ENCODE measurements at regions not wholly inside any gene's neighbourhood (a gene's known extent, or its start where the extent isn't known, plus 50 kb on each side); places are given as distances from the start of the nearest gene placed in this dataset.

DNA sequence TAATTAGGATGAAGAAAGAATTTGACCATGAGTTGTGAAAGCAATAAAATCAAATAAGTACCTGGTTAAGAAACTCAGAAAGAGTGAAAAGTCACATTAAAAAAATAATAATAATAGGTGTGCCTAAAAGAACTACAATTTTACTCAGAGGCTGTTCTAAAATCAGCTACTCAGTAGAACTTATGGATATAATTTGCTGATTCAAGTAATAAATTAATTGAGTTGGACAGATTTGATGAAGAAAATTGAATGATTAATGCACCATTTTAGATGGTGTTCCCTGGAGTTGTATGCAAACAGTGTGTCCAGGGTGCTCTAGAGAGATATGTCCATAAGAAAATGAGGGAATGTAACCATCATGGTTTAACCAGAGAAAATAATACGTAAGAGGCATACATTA is 2852.5 kb downstream of the PCDH9 start:
- in situ Hi-C loops (cut with MboI) (no loop called here), intact Hi-C loops (cut with micrococcal nuclease; ENCODE audit: unreplicated experiment) (no loop called here)
- WGBS (ENCODE audit: insufficient coverage, insufficient replicate concordance, low lambda C conversion rate, missing lambda C conversion rate), result 0% methylated on average over 1 of the region's 1 CpG
- SMC1A ChIA-PET (ENCODE audit: uncharacterized antibody, unreplicated experiment), result no interaction called here
- FAIRE-seq (no peak), DNase-seq (ENCODE audit: low read depth, low spot score) (no peak), ATAC-seq (no peak)
- H3K27me3 ChIP-seq (replicated peaks in 1 of 2; ENCODE audit: control insufficient read depth in 2 of 2, insufficient read depth in 2 of 2, low read length in 1 of 2), result no peaks in the 10 kb centered on the region
- RAD21 ChIA-PET (ENCODE audit: unreplicated experiment), result no interaction called here
- no peak overlapping the region for H3K9ac ChIP-seq (ENCODE audit: control insufficient read depth, insufficient read depth, low read length)
- no peaks in the 10 kb centered on the region for H4K20me1 ChIP-seq (ENCODE audit: control insufficient read depth, insufficient read depth)
- BruUV-seq (replicated peaks), result no TSS peak
- TF ChIP-seq, protein P1, sequence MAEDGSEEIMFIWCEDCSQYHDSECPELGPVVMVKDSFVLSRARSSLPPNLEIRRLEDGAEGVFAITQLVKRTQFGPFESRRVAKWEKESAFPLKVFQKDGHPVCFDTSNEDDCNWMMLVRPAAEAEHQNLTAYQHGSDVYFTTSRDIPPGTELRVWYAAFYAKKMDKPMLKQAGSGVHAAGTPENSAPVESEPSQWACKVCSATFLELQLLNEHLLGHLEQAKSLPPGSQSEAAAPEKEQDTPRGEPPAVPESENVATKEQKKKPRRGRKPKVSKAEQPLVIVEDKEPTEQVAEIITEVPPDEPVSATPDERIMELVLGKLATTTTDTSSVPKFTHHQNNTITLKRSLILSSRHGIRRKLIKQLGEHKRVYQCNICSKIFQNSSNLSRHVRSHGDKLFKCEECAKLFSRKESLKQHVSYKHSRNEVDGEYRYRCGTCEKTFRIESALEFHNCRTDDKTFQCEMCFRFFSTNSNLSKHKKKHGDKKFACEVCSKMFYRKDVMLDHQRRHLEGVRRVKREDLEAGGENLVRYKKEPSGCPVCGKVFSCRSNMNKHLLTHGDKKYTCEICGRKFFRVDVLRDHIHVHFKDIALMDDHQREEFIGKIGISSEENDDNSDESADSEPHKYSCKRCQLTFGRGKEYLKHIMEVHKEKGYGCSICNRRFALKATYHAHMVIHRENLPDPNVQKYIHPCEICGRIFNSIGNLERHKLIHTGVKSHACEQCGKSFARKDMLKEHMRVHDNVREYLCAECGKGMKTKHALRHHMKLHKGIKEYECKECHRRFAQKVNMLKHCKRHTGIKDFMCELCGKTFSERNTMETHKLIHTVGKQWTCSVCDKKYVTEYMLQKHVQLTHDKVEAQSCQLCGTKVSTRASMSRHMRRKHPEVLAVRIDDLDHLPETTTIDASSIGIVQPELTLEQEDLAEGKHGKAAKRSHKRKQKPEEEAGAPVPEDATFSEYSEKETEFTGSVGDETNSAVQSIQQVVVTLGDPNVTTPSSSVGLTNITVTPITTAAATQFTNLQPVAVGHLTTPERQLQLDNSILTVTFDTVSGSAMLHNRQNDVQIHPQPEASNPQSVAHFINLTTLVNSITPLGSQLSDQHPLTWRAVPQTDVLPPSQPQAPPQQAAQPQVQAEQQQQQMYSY (CRISPR knock-in tag; IDR thresholded peaks at IDR 0.05), result no peak
- TF ChIP-seq ZNF384 (IDR thresholded peaks at IDR 0.05; ENCODE audit: borderline replicate concordance, low read depth, low read length) (no peak), SMARCA5 (IDR thresholded peaks at IDR 0.05) (no peak), SMAD5 (IDR thresholded peaks at IDR 0.05; ENCODE audit: low read depth) (no peak), ZSCAN29 (IDR thresholded peaks at IDR 0.05) (no peak), RAD51 (IDR thresholded peaks at IDR 0.05) (no peak), SREBF1 (IDR thresholded peaks at IDR 0.05; ENCODE audit: low read length) (no peak), TBL1XR1 (IDR thresholded peaks at IDR 0.05; ENCODE audit: low read depth, low read length) (no peak), SREBF2 (IDR thresholded peaks at IDR 0.05; ENCODE audit: low read length) (no peak), ATF7 (IDR thresholded peaks at IDR 0.05; ENCODE audit: low read depth) (no peak), IRF4 (IDR thresholded peaks at IDR 0.05; ENCODE audit: low read depth, low read length) (no peak)
- TF ChIP-seq, protein P2, sequence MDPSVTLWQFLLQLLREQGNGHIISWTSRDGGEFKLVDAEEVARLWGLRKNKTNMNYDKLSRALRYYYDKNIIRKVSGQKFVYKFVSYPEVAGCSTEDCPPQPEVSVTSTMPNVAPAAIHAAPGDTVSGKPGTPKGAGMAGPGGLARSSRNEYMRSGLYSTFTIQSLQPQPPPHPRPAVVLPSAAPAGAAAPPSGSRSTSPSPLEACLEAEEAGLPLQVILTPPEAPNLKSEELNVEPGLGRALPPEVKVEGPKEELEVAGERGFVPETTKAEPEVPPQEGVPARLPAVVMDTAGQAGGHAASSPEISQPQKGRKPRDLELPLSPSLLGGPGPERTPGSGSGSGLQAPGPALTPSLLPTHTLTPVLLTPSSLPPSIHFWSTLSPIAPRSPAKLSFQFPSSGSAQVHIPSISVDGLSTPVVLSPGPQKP (IDR thresholded peaks at IDR 0.05; ENCODE audit: low read depth, low read length), result no peak
- TF ChIP-seq, protein P3, sequence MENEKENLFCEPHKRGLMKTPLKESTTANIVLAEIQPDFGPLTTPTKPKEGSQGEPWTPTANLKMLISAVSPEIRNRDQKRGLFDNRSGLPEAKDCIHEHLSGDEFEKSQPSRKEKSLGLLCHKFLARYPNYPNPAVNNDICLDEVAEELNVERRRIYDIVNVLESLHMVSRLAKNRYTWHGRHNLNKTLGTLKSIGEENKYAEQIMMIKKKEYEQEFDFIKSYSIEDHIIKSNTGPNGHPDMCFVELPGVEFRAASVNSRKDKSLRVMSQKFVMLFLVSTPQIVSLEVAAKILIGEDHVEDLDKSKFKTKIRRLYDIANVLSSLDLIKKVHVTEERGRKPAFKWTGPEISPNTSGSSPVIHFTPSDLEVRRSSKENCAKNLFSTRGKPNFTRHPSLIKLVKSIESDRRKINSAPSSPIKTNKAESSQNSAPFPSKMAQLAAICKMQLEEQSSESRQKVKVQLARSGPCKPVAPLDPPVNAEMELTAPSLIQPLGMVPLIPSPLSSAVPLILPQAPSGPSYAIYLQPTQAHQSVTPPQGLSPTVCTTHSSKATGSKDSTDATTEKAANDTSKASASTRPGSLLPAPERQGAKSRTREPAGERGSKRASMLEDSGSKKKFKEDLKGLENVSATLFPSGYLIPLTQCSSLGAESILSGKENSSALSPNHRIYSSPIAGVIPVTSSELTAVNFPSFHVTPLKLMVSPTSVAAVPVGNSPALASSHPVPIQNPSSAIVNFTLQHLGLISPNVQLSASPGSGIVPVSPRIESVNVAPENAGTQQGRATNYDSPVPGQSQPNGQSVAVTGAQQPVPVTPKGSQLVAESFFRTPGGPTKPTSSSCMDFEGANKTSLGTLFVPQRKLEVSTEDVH (IDR thresholded peaks at IDR 0.05; ENCODE audit: low read depth, partially characterized antibody), result no peak
- TF ChIP-seq, protein P4, sequence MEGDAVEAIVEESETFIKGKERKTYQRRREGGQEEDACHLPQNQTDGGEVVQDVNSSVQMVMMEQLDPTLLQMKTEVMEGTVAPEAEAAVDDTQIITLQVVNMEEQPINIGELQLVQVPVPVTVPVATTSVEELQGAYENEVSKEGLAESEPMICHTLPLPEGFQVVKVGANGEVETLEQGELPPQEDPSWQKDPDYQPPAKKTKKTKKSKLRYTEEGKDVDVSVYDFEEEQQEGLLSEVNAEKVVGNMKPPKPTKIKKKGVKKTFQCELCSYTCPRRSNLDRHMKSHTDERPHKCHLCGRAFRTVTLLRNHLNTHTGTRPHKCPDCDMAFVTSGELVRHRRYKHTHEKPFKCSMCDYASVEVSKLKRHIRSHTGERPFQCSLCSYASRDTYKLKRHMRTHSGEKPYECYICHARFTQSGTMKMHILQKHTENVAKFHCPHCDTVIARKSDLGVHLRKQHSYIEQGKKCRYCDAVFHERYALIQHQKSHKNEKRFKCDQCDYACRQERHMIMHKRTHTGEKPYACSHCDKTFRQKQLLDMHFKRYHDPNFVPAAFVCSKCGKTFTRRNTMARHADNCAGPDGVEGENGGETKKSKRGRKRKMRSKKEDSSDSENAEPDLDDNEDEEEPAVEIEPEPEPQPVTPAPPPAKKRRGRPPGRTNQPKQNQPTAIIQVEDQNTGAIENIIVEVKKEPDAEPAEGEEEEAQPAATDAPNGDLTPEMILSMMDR (IDR thresholded peaks at IDR 0.05 in 2 of 3, conservative IDR thresholded peaks at IDR 0.05 in 1 of 3; ENCODE audit: control insufficient read depth in 2 of 3, extremely low read depth in 1 of 3, insufficient read depth in 1 of 3, low read depth in 3 of 3, low read length in 3 of 3), result no peak
- H3K79me2 ChIP-seq (ENCODE audit: control insufficient read depth, insufficient read depth, low read length), result no peaks in the 10 kb centered on the region
- H3K27ac ChIP-seq (ENCODE audit: control insufficient read depth, insufficient read depth), result no peak overlapping the region
- POLR2A ChIA-PET, result no interaction called here
- no peak overlapping the region for H3K4me2 ChIP-seq (ENCODE audit: control insufficient read depth, insufficient read depth)
- H3K36me3 ChIP-seq (ENCODE audit: control insufficient read depth in 2 of 2, insufficient read depth in 2 of 2, low read length in 1 of 2), result no peaks in the 10 kb centered on the region
- no peaks in the 10 kb centered on the region; the same call in 2 of the 3 replicates for H3K9me3 ChIP-seq (replicated peaks; ENCODE audit: control insufficient read depth, insufficient read depth, low read length)
- CTCF ChIA-PET, result no interaction called here
- H3K4me3 ChIP-seq, result no peak overlapping the region
- H3K4me1 ChIP-seq (ENCODE audit: control insufficient read depth, insufficient read depth, low read length), result no peaks in the 10 kb centered on the region
- H2AFZ ChIP-seq (ENCODE audit: control insufficient read depth, low read depth, low read length), result no peak overlapping the region
